Esophagus squamous epithelium (tissue), 5 donors: ENCODE measurements at regions not wholly inside any gene's neighbourhood (a gene's known extent, or its start where the extent isn't known, plus 50 kb on each side); places are given as distances from the start of the nearest gene placed in this dataset.

Source experiments
- DNase-seq: peaks from one replicate; lab custom pipeline; 2025; lab: John Stamatoyannopoulos, UW
- H3K27ac ChIP-seq, 4 donors: fragments of 200-600 bp; sonication (generic); one replicate each; pipeline ENCODE4 v1.5.1; 2016 to 2019; ENCODE audit warnings: mild to moderate bottlenecking in 1 of 4
- H3K27me3 ChIP-seq, 4 donors: fragments of 200-600 bp; sonication (generic); 1 replicate in 3 of 4; 2 replicates in 1 of 4; pipeline versions ENCODE4 v1.5.1 to v1.6.0; 2017 to 2021; ENCODE audit warnings: antibody characterized with exemption in 1 of 4
- H3K36me3 ChIP-seq, 3 donors: fragments of 200-600 bp; sonication (generic); one replicate each; pipeline ENCODE4 v1.5.1; 2016 to 2019
- H3K4me1 ChIP-seq, 3 donors: fragments of 200-600 bp; sonication (generic); one replicate each; pipeline ENCODE4 v1.5.1; 2017 to 2019
- H3K4me3 ChIP-seq, 4 donors: fragments of 200-600 bp; sonication (generic); 1 replicate in 3 of 4; 2 replicates in 1 of 4; pipeline ENCODE4 v1.5.1; 2016 to 2019; ENCODE audit warnings: mild to moderate bottlenecking in 2 of 4, moderate library complexity in 1 of 4
- H3K9me3 ChIP-seq, 3 donors: fragments of 200-600 bp; sonication (generic); one replicate each; pipeline ENCODE4 v1.5.1; 2016 to 2019
- CTCF ChIP-seq, 6 experiments: fragments of 450-650 bp in 4 of 6; fragments of 200-600 bp in 2 of 6; sonication (generic) in 2 of 6; IDR thresholded peaks; one replicate each; pipeline ENCODE4 v1.5.1; 2016 to 2019; ENCODE audit warnings: antibody characterized with exemption in 6 of 6, mild to moderate bottlenecking in 4 of 6, moderate library complexity in 4 of 6
- POLR2A ChIP-seq, 4 donors: fragments of 450-650 bp; IDR thresholded peaks; one replicate each; pipeline ENCODE4 v1.6.1; 2017; ENCODE audit warnings: antibody characterized with exemption in 4 of 4, mild to moderate bottlenecking in 4 of 4, moderate library complexity in 3 of 4
- WGBS, 2 donors: methylation state at CpG; one replicate each; pipeline ENCODE4 v1.1.5; 2018; 5-methylcytosine and 5-hydroxymethylcytosine counted together
- intact Hi-C: fragments of 100-400 bp; cut with DNase I; formaldehyde crosslinking; loops from one replicate; pipeline ENCODE4 v1.15.0; 2022
- small RNA-seq, 4 donors: library from RNA; depleted of rRNA; stranded (forward); fragments of <200 nt; gene quantifications; one replicate each; pipeline ENCODE3, GENCODE V24; 2016
- donor health status: DM: yes; HTN: yes; CAD: no.

GRCh38 chr10:120400601-120401000 is 56.4 kb upstream of the PLPP4 start:
- intact Hi-C loops = no loop called here
- Histone ChIP-seq H3K27me3 (no peaks in the 10 kb centered on the region), H3K36me3 (no peaks in the 10 kb centered on the region), H3K4me1 (peaks cover 0 to 6% (median 0%) of the 10 kb centered on the region in 3 donors), H3K9me3 (no peaks in the 10 kb centered on the region), H3K27ac (no peak overlapping the region), H3K4me3 (no peak overlapping the region)
- 58 to 67% methylated on average over 1 of the region's 1 CpG for WGBS, 2 donors
- no peak for TF ChIP-seq POLR2A (IDR thresholded peaks at IDR 0.05)
- TF ChIP-seq CTCF (IDR thresholded peaks at IDR 0.05) = no peak
- no peak for DNase-seq

- 60 to 69% methylated on average over 1 of the region's 1 CpG for WGBS, 2 donors
- H3K27ac ChIP-seq = no peak overlapping the region
- DNase-seq = no peak
- intact Hi-C loops = no loop called here
- no peaks in the 10 kb centered on the region for H3K36me3 ChIP-seq
- no peaks in the 10 kb centered on the region for H3K9me3 ChIP-seq
- TF ChIP-seq CTCF (IDR thresholded peaks at IDR 0.05) = no peak
- no peaks in the 10 kb centered on the region for H3K4me1 ChIP-seq
- H3K27me3 ChIP-seq = no peaks in the 10 kb centered on the region
- H3K4me3 ChIP-seq = no peak overlapping the region
Measured at GRCh38 chr10:120402147-120402766, 54.8 kb upstream of the PLPP4 start.

- no peaks in the 10 kb centered on the region for H3K27me3 ChIP-seq
- 88 to 93% methylated on average over 2 to 3 of the region's 3 CpGs for WGBS, 2 donors
- intact Hi-C loops = no loop called here
- no peak for DNase-seq
- no peaks in the 10 kb centered on the region for H3K9me3 ChIP-seq
- no peaks in the 10 kb centered on the region for H3K36me3 ChIP-seq
- H3K4me3 ChIP-seq = no peak overlapping the region
- no peaks in the 10 kb centered on the region for H3K4me1 ChIP-seq
- H3K27ac ChIP-seq = no peak overlapping the region
- TF ChIP-seq POLR2A (IDR thresholded peaks at IDR 0.05) (no peak), CTCF (IDR thresholded peaks at IDR 0.05) (no peak)
Measured at GRCh38 chr10:120403109-120403508, 53.9 kb upstream of the PLPP4 start.

GRCh38 chr10:120406376-120406775 is 50.7 kb upstream of the PLPP4 start:
- H3K27me3 ChIP-seq = no peaks in the 10 kb centered on the region
- DNase-seq = no peak
- H3K36me3 ChIP-seq = no peaks in the 10 kb centered on the region
- no peak overlapping the region for H3K27ac ChIP-seq
- H3K9me3 ChIP-seq = no peaks in the 10 kb centered on the region
- H3K4me3 ChIP-seq = no peak overlapping the region
- 74 to 88% methylated on average over 4 of the region's 4 CpGs for WGBS, 2 donors
- H3K4me1 ChIP-seq = no peaks in the 10 kb centered on the region
- intact Hi-C loops = no loop called here
- TF ChIP-seq CTCF (IDR thresholded peaks at IDR 0.05) (no peak), POLR2A (IDR thresholded peaks at IDR 0.05) (no peak)

Small RNA genes in the stretch of these regions (small RNA-seq; reads per million reads assigned to genes)
- gene AL355298.1 = 0 reads per million in 4 donors
